ENCODE measurements at regions not wholly inside any gene's neighbourhood (a gene's known extent, or its start where the extent isn't known, plus 50 kb on each side); places are given as distances from the start of the nearest gene placed in this dataset.
"Not testable (repeated sequence)": the region's sequence is repeated elsewhere in the genome, so short reads cannot be mapped to it uniquely, and the experiment has no call there.

DNA sequence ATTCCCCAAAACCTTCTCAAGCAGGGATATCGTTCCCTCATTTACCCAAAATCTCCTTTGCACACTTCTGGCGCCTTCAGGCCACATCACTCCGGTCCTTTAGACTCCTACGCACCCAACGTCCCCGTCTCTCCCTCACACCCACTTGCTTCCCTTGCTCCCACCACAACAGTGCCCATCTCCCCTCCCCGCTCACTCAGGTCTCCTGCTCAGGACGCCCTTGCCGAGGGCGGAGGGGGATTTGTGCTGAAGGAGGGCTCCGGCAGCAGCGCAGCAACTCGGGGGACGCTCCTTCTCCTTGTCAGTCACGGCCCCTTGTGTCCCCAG is 71.6 kb downstream of the PCMTD2 start:
- DNase-seq (ENCODE audit: low spot score) = not testable (repeated sequence)

DNA sequence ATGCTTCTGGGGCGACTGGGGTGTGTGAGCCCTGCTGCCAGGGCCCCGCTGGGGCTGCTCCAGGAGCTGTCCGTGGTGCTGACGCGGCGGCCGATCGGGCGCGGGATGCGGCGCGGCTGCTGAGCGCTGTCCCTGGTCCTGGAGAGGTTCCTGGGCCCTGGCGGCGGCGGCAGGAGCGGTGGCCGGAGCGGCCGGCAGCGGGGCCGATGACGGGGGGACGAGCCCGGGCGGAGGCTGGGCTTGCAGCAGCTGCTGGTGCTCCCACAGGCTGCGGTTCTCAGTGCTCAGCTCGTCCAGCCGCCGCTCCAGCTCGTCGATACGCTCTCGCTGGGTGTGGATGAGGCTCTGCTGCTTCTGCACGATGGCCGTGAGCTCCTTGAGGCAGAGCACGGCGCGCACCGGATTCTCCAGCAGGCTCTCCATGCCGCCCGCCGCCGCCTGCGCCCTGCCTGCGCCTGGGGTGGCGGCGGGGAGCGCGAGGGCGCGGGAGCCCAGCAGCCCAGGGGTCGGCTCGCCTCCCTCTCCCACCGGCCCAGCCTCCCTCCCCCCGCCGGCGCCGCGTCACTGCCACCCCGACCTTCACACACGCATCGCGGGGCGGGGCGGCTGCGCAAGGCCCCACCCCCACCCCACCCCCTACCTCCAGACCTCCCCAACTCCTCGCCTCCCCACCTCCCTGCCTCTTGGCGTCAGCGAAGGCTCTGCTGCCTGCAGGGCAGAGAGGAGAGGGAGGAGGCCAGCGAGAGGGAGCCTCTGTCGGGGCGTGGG is 72.2 kb downstream of the PCMTD2 start:
- peak; percentile 78 for DNase-seq (ENCODE audit: low spot score)

DNA sequence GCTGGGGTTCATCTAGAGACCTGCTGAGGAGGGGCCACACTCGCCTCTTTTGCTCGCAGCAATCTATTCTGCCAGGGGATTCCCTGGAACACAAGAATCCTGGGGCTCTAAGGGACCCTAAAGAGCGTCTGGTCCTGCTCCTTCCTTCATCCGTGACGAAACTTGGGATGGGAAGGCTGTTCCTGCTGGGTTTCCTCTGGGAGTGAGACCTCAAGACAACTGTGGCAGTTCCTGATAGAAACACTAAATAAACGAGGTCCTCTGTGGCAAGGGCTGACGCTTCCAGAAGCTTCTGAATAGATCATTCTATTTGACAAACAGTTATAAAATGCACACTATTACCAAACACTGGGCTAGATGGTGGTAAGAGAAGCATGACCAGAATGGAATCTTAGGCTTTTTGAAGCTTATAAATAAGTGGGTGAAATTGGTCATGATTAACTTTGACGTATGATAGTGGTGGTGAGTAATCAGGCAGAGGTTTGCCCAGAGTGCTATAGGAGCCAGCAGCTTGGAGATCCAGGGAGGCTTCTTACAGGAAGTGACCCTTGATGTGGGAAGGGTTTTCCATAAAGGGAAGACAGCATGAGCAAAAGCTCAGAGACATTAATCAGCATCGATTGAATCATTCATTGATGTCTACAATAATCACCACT is 73.2 kb downstream of the PCMTD2 start:
- DNase-seq (ENCODE audit: low spot score) = not testable (repeated sequence)

DNA sequence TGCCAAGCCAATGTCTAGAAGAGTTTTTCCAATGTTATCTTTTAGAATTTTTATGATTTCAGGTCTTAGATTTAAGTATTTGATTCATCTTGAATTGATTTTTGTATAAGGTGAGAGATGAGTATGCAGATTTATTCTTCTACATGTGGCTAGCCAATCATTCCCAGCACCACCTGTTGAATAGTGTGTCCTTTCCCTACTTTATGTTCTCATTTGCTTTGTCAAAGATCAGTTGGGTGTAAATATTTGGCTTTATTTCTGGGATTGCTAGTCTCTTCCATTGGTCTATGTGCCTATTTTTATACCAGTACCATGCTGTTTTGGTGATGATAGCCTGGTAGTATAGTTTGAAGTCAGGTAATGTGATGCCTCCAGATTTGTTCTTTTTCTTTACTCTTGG is 77.1 kb downstream of the PCMTD2 start:
- DNase-seq (ENCODE audit: low spot score) = not testable (repeated sequence)

Data from D341Med (cell line).